ENCODE measurements at regions not wholly inside any gene's neighbourhood (a gene's known extent, or its start where the extent isn't known, plus 50 kb on each side); places are given as distances from the start of the nearest gene placed in this dataset.

- DNase-seq = no peak
Observed at GRCh38 chr9:126017758-126018157, 270.6 kb downstream of the PBX3 start.

- no peak for DNase-seq
Observed at GRCh38 chr9:126020836-126021235, 273.7 kb downstream of the PBX3 start.

DNA sequence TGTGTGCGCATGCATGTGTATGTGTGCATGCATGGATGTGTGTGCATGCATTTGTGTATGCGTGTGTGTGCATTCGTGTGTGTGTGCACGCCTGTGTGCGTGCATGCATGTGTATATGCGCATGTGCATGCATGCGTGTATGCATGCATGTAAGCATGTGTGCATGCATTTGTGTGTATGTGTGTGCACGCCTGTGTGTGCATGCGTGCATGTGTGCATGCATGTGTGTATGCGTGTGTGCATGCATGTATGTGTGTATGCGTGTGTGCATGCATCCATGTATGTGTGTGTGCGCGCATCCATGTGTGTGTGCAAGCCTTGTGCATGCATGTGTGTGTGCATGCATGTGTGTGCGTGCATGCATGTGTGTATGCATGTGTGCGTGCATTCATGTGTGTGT, 276.8 kb downstream of the PBX3 start:
- DNase-seq = no peak

GRCh38 chr9:126024581-126025230, 277.5 kb downstream of the PBX3 start:
- DNase-seq = no peak

DNA sequence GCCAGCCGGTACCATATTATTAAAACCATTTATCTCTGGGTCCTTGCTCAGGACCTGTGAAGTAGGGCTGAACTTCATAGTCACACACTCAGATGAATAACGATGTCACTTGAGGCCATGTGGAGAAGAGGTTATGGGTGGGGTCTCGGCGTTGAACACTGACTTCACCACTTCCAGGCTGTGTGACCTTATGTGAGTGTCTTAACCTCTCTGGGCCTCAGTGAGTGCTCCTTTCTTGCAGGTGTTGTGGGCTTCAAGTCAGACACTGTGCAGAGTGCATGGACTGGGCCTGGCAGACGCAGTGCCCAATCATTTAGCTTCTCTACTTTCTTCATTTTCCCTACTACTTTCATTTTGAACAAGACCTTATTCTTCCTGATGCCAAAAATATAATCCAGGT, 278.8 kb downstream of the PBX3 start:
- DNase-seq = no peak

GRCh38 chr9:126027566-126027965, 280.4 kb downstream of the PBX3 start:
- no peak for DNase-seq

GRCh38 chr9:126028746-126029145, 281.6 kb downstream of the PBX3 start:
- DNase-seq = no peak

GRCh38 chr9:126030716-126031115, 283.5 kb downstream of the PBX3 start:
- no peak for DNase-seq

DNA sequence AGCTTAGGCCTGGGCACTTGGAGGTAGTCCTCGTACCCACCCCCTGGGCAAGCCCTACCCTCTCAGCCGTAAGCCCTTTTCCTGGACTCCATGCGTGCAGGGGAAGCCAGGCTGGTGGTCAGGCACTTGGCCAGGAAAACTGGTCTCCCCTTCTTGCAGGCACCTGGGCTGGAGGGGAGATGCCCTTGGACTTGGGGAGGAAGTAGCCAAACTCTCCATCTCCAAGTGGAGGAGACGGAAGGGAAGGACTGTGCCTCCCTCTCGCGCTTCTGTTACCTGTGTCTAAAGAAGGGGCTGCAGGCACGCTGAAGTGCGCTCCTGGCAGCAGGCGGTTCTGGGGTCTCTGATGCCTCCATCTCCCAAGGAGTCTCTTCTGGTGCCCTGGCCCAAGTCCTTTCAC, 283.9 kb downstream of the PBX3 start:
- DNase-seq = no peak

DNA sequence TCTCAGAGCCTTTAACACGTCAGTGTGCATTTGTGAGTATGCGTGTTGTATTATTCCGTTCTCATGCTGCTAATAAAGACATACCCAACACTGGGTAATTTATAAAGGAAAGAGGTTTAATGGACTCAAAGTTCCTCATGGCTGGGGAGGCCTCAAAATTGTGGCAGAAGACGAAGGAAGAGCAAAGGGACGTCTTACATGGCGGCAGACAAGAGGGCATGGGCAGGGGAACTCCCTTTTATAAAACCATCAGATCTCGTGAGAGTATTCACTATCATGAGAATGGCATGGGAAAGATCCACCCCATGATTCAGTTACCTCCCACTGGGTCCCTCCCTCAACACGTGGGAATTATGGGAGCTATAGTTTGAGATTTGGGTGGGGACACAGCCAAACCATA, 285.0 kb downstream of the PBX3 start:
- DNase-seq = no peak

- DNase-seq = no peak
Observed at GRCh38 chr9:126033318-126033717, 286.1 kb downstream of the PBX3 start.

DNA sequence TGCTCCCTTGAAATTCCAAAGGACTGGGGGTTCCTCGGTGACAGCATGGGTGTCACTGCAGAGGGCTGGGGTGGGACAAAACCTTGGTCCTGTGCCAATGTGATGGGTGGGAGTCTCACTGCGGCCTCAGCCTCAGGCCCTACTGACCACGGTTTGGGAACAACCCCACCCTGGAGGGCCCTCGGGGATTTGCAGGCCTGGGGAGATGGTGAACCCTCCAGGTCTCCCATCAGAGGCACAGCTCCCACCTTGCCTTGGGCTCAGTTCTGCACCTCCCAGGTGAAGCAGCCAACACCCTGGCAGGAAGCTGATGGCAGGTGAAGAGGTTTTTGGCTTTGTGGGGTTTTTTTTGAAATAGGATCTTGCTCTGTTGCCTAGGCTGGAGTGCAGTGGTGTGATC, 286.8 kb downstream of the PBX3 start:
- no peak for DNase-seq

DNA sequence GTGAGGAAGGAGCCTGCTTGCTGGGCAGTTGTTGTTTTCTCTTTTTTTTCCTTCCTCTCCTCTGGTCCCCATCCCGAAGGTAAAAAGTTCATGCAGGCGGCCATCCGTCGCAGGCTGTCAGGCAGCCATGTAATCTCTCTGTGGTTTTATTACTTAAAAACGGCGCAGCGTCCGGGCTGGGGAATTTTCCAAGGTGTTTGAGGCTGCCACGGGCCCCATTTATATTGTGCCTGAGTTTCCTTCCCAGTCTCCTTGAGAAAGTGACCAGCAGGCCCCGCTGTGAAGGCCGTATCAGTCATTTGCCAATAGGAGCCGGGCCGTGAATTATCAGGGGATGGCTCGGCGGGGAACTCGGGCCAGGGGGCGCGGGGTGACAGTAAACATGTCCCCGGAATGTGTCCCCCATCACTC, 289.7 kb downstream of the PBX3 start:
- DNase-seq = no peak

DNA sequence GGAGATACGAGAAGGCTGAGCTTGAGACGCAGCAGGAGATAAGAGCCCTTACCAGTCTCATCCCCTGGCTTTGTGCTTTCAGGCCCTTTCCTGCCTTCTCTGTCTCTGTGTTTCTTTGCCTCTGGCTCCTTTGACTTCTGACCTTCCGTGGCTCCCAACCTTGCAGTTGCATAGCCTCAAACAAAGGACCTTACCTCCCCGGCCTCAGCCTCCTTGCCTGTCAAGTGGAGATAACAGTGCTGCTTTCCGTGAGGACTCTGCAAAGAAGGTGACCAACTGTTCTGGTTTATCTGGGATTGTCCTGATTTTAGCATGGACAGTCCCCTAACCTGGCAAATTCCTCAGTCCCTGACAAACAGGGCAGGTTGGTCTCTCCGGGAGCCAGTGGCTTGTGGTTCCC, 287.8 kb upstream of the MVB12B start:
- DNase-seq = no peak

DNA sequence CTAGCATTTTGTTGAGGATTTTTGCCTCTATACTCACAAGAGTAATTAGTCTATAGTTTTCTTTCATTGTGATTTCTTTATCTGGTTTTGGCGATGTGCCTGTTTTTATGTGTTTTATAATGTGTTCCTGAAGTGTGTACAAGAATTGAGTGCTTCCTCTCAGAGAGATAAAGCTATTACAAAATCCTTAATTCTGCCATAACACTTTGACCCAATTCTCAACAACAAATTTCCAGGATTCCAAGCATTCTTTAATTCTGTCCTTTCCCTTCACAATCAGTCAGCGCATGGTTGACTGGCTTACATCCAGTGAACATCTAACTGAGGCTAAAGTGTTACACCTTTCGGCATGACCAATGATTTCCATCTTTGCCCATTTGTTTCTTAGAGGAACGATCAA, 282.9 kb upstream of the MVB12B start:
- DNase-seq = no peak

- DNase-seq = no peak
Observed at GRCh38 chr9:126049088-126049487, 277.5 kb upstream of the MVB12B start.

GRCh38 chr9:126049896-126050604, 276.6 kb upstream of the MVB12B start:
- DNase-seq = no peak

DNA sequence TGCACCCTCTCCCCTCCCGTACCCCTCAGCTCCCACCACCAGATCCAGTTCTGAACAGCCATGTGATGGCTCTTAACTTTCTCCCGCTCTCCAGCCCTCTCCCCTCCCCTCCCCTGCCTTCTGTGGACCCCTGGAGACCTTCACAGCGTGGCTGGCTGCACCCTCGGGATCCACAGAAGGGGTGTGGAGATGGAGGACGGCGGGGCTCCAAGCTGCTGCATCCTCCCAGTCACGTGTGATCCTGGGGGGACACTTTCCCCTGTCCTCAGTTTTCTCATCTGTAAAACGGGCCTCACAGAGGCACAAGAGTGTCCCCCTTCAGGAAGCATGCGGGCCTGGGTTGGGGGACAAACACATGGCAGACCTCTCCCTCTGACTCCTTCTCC, 276.0 kb upstream of the MVB12B start:
- DNase-seq = no peak

DNA sequence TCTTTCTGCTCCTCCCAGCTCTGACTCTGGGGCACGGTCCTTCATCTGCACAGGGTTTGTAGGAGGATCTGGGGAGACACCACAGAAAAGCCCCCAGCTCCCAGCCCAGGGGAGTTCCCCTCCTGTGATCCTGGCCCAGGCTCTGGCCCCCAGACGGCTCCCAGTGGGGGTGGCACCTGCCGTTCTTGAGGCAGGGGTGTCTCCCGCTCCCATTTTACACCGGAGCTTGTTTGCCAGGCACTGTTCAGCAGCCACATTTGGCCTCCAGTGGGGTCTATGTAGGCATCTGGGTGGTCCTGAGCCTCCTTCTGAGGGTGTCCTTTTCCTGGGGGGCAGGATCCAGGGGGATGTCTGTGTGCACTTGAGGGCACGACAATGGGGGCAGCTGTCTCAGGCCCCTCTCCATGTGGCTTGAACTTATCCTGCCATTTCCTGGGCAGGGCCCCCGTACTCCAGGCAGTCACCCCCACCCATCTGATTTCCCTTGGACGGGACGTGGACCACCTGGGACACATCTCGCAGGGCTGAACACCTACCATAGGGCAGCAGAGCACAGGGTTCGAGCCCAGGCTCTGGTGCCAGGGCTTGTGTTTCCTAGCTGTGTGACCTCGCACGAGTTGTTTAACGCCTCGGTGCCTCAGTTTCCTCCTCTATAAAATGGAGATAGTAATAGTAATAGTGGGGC, 275.0 kb upstream of the MVB12B start:
- no peak for DNase-seq

DNA sequence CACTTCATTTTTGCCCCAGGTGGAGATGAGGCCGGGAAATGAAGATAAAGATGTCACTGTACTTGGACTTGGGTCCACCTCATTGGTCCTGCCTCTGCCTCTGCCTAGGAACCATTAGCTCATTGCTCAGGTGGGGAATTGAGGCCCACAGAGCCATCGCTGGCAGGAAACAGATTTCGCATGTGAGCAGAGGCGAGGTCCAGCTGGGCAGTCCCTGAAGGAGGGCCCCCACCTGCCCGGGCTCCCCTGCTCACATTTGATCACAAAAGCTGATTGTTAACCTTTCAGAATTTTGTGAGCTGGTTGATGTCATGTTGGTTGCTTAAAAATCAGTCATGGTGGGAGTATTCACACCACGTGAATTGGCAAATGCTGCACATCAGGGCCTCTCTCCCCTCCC, 273.8 kb upstream of the MVB12B start:
- no peak for DNase-seq

- DNase-seq = no peak
Observed at GRCh38 chr9:126053913-126054312, 272.7 kb upstream of the MVB12B start.

DNA sequence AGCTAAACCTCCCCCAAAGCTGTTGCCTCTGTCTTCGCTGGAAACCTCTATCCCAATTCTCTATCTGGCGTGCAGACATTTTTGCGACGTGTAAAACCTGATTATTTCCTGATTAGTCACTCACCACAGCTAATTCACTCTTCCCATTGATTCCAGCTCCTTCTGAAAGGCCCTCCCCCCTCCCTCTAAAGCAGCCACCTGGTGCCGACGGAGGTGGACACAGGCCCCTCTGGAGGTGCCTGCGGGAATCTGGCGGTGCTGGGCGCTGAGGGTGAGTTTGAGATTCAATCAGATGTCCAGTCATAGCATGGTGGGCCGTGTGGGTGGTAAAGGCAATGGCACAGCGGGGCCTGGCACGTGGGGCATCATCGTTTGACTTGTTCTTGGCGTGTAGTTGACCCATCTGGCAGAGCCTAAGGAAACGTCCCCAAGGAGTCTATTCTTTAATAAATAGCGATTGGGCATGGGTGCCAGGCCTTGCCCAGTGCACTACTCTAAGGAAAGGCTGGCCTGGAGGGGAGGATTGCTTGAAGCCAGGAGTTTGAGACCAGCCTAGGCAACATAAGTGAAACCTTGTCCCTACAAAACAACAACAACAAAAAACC, 271.1 kb upstream of the MVB12B start:
- no peak for DNase-seq

GRCh38 chr9:126056312-126057021, 270.2 kb upstream of the MVB12B start:
- DNase-seq = no peak

All from activated CD4-positive, CD25-positive, alpha-beta regulatory T cell (primary cell).